IMR-90 (cell line): ENCODE measurements at regions not wholly inside any gene's neighbourhood (a gene's known extent, or its start where the extent isn't known, plus 50 kb on each side); places are given as distances from the start of the nearest gene placed in this dataset.

Source experiments
- ATAC-seq: fragments of 200-7000 bp; cut with Tn5 transposase; 2 replicates; pipeline ENCODE4 v1.9.1; 2020; ENCODE audit warnings: low read depth, mild to moderate bottlenecking, moderate library complexity
- BruUV-seq: library from RNA; stranded (reverse); fragments of 400-500 nt; replicated peaks from 2 replicates; lab custom pipeline; 2021; lab: Mats Ljungman, UMichigan
- CTCF ChIA-PET: fragments of 300-600 bp; formaldehyde crosslinking; extraction: SDS; loops from one replicate; lab custom pipeline; 2021; ENCODE audit warnings: antibody characterized with exemption; lab: Yijun Ruan, JAX
- POLR2A ChIA-PET: fragments of 300-600 bp; sonication (Branson Sonifier 250); formaldehyde crosslinking; loops from one replicate; lab custom pipeline; 2022; ENCODE audit warnings: antibody characterized with exemption; ENCODE audit not compliant: unreplicated experiment; lab: Charles Lee
- DNase-seq: peaks from one replicate; pipeline ENCODE4 v3.0.0; 2013
- H2AFZ ChIP-seq: replicated peaks from 2 replicates; pipeline ENCODE3; 2013; ENCODE audit warnings: low read length, mild to moderate bottlenecking; ENCODE audit not compliant: poor library complexity
- H2AK5ac ChIP-seq: 2 replicates; pipeline ENCODE4 v1.6.1; 2013; ENCODE audit warnings: low read depth, low read length, inconsistent platforms
- H2AK9ac ChIP-seq: replicated peaks from 2 replicates; pipeline ENCODE3; 2013; ENCODE audit warnings: mild to moderate bottlenecking, low read depth, low read length, moderate library complexity; ENCODE audit not compliant: poor library complexity
- H2BK120ac ChIP-seq: 2 replicates; pipeline ENCODE4 v1.6.1; 2013; ENCODE audit warnings: low read depth, low read length, inconsistent platforms
- H2BK15ac ChIP-seq: 3 replicates; pipeline ENCODE4 v1.6.1; 2013; ENCODE audit warnings: low read depth, low read length, inconsistent platforms
- H2BK20ac ChIP-seq: 2 replicates; pipeline ENCODE4 v1.6.1; 2013; ENCODE audit warnings: low read depth, mild to moderate bottlenecking, inconsistent platforms, low read length, moderate library complexity
- H2BK5ac ChIP-seq: 2 replicates; pipeline ENCODE4 v1.6.1; 2013; ENCODE audit warnings: mild to moderate bottlenecking, low read depth, low read length, inconsistent platforms; ENCODE audit not compliant: poor library complexity, severe bottlenecking
- H3K14ac ChIP-seq: replicated peaks from 2 replicates; pipeline ENCODE4 v1.6.1; 2013; ENCODE audit warnings: low read depth, low read length, inconsistent platforms
- H3K18ac ChIP-seq: 2 replicates; pipeline ENCODE4 v1.6.1; 2013; ENCODE audit warnings: low read depth, low read length, control low read depth
- H3K23ac ChIP-seq: 2 replicates; pipeline ENCODE4 v1.6.1; 2013; ENCODE audit warnings: low read depth, low read length, inconsistent platforms
- H3K27ac ChIP-seq: 2 replicates; pipeline ENCODE4 v1.5.1; 2013; ENCODE audit warnings: mild to moderate bottlenecking, control low read depth, low read length; ENCODE audit not compliant: insufficient read depth
- H3K27me3 ChIP-seq: 2 replicates; pipeline ENCODE4 v1.6.1; 2013; ENCODE audit warnings: low read length; ENCODE audit not compliant: control insufficient read depth, insufficient read depth
- H3K36me3 ChIP-seq: 2 replicates; pipeline ENCODE4 v1.6.1; 2013; ENCODE audit warnings: low read length, mixed read lengths; ENCODE audit not compliant: control insufficient read depth, insufficient read depth
- H3K4ac ChIP-seq: 2 replicates; pipeline ENCODE4 v1.6.1; 2013; ENCODE audit warnings: low read depth, low read length, inconsistent platforms
- H3K4me1 ChIP-seq: 2 replicates; pipeline ENCODE4 v1.6.1; 2013; ENCODE audit warnings: low read length, mixed read lengths; ENCODE audit not compliant: control insufficient read depth, insufficient read depth
- H3K4me2 ChIP-seq: 2 replicates; pipeline ENCODE4 v1.6.1; 2013; ENCODE audit warnings: low read depth, mild to moderate bottlenecking, control low read depth, low read length, moderate library complexity
- H3K4me3 ChIP-seq: 2 replicates; pipeline ENCODE4 v1.5.1; 2013; ENCODE audit warnings: low read depth, mild to moderate bottlenecking, control low read depth, low read length, moderate library complexity; ENCODE audit not compliant: insufficient read depth
- H3K56ac ChIP-seq: 2 replicates; pipeline ENCODE4 v1.6.1; 2013; ENCODE audit warnings: low read length, inconsistent platforms; ENCODE audit not compliant: insufficient read depth; ENCODE audit errors: extremely low read depth
- H3K79me1 ChIP-seq, 2 experiments: 2 replicates each; pipeline ENCODE4 v1.6.1; 2013; ENCODE audit warnings: low read length in 2 of 2, inconsistent platforms in 1 of 2, low read depth in 1 of 2
- H3K9ac ChIP-seq: 2 replicates; pipeline ENCODE4 v1.6.1; 2013; ENCODE audit warnings: low read depth, low read length, control low read depth
- H3K9me1 ChIP-seq: 2 replicates; pipeline ENCODE4 v1.6.1; 2013; ENCODE audit warnings: low read length, inconsistent platforms; ENCODE audit not compliant: insufficient read depth
- H3K9me3 ChIP-seq: 2 replicates; pipeline ENCODE4 v1.6.1; 2013; ENCODE audit warnings: low read length; ENCODE audit not compliant: control insufficient read depth, insufficient read depth
- H4K20me1 ChIP-seq: 2 replicates; pipeline ENCODE4 v1.6.1; 2013; ENCODE audit warnings: low read length, inconsistent platforms; ENCODE audit not compliant: insufficient read depth
- H4K5ac ChIP-seq: 2 replicates; pipeline ENCODE4 v1.6.1; 2013; ENCODE audit warnings: mild to moderate bottlenecking, low read depth, low read length, control low read depth
- H4K8ac ChIP-seq, 2 experiments: 2 replicates each; pipeline ENCODE4 v1.6.1; 2013; ENCODE audit warnings: low read depth in 2 of 2, low read length in 2 of 2, control low read depth in 1 of 2, inconsistent platforms in 1 of 2
- H4K91ac ChIP-seq: 2 replicates; pipeline ENCODE4 v1.6.1; 2013; ENCODE audit warnings: low read depth, low read length, inconsistent platforms; ENCODE audit not compliant: insufficient read depth
- BHLHE40 ChIP-seq: fragments of 150-350 bp; IDR thresholded peaks from 2 replicates; pipeline ENCODE4 v1.6.1; 2016; ENCODE audit warnings: mild to moderate bottlenecking, low read depth, low read length
- CEBPB ChIP-seq: IDR thresholded peaks from 2 replicates; pipeline ENCODE4 v1.6.1; 2012; ENCODE audit warnings: low read depth, low read length, improper control_type of control experiment
- CTCF ChIP-seq: conservative IDR thresholded peaks from 2 replicates; pipeline ENCODE4 v1.5.1; 2012; ENCODE audit warnings: mild to moderate bottlenecking, low read depth, low read length, improper control_type of control experiment
- NFE2L2 ChIP-seq: fragments of 150-350 bp; IDR thresholded peaks from 2 replicates; pipeline ENCODE4 v1.6.1; 2016; ENCODE audit warnings: low read depth, mild to moderate bottlenecking, low read length
- RAD21 ChIP-seq: IDR thresholded peaks from 2 replicates; pipeline ENCODE4 v1.6.1; 2012; ENCODE audit warnings: low read length, improper control_type of control experiment
- RFX5 ChIP-seq: IDR thresholded peaks from 2 replicates; pipeline ENCODE4 v1.8.0; 2012; ENCODE audit warnings: low read depth, mild to moderate bottlenecking, low read length, moderate library complexity
- SMC3 ChIP-seq: fragments of 150-350 bp; IDR thresholded peaks from 2 replicates; pipeline ENCODE4 v1.6.1; 2016; ENCODE audit warnings: low read depth, mild to moderate bottlenecking, antibody characterized with exemption, low read length, moderate library complexity
- WGBS, 2 experiments: methylation state at CpG; one replicate each; pipeline versions ENCODE4 v1.1.5 to v1.1.7; 2013; ENCODE audit warnings: missing lambda C conversion rate in 2 of 2; ENCODE audit not compliant: insufficient read length in 1 of 2; ENCODE audit errors: extremely low coverage in 2 of 2; 5-methylcytosine and 5-hydroxymethylcytosine counted together
- dilution Hi-C: fragments of 300-500 bp; cut with HindIII; formaldehyde crosslinking; loops from one replicate; pipeline ENCODE4 v1.14.3; 2018; ENCODE audit warnings: low sequenced_read_pairs; ENCODE audit not compliant: unreplicated experiment
- in situ Hi-C: fragments of 300-500 bp; cut with MboI; formaldehyde crosslinking; loops from 3 replicates; pipeline ENCODE4 v1.14.3; 2019; ENCODE audit warnings: low sequenced_read_pairs, inconsistent platforms, mixed read lengths
- intact Hi-C: fragments of 100-400 bp; cut with micrococcal nuclease; formaldehyde crosslinking; loops from 2 replicates; pipeline ENCODE4 v1.10.0; 2022

GRCh38 chr11:38456371-38456770 is 1858.3 kb upstream of the RAG2 start:
- H3K56ac ChIP-seq = no peak overlapping the region
- no peak overlapping the region for H2BK20ac ChIP-seq
- no peak overlapping the region for H4K91ac ChIP-seq
- no peak overlapping the region for H4K8ac ChIP-seq
- no peak overlapping the region for H2BK5ac ChIP-seq
- no peak overlapping the region for H2AK9ac ChIP-seq
- no peaks in the 10 kb centered on the region for H3K36me3 ChIP-seq
- no peak overlapping the region for H2BK15ac ChIP-seq
- ATAC-seq (no peak), DNase-seq (no peak)
- H2AFZ ChIP-seq = no peak overlapping the region
- no CpG with 5 or more reads among the region's 3 CpGs for WGBS, 2 experiments
- H3K27me3 ChIP-seq = no peaks in the 10 kb centered on the region
- H3K18ac ChIP-seq = no peak overlapping the region
- ChIA-PET POLR2A (no interaction called here), CTCF (no interaction called here)
- H3K79me1 ChIP-seq = no peaks in the 10 kb centered on the region
- H4K5ac ChIP-seq = no peak overlapping the region
- no peak overlapping the region for H3K23ac ChIP-seq
- in situ Hi-C loops = no loop called here
- no peak overlapping the region for H3K27ac ChIP-seq
- H3K14ac ChIP-seq = no peak overlapping the region
- dilution Hi-C loops = no loop called here
- no peak overlapping the region for H3K4me3 ChIP-seq
- no peaks in the 10 kb centered on the region for H3K9me3 ChIP-seq
- no peaks in the 10 kb centered on the region for H3K9me1 ChIP-seq
- no peak overlapping the region for H2AK5ac ChIP-seq
- H3K4ac ChIP-seq = no peak overlapping the region
- H3K4me2 ChIP-seq = no peak overlapping the region
- TF ChIP-seq CTCF (no peak), CEBPB (no peak), RFX5 (no peak), BHLHE40 (no peak), NFE2L2 (no peak), SMC3 (no peak), RAD21 (no peak)
- no TSS peak for BruUV-seq
- no peak overlapping the region for H2BK120ac ChIP-seq
- no peaks in the 10 kb centered on the region for H3K4me1 ChIP-seq
- H3K9ac ChIP-seq = no peak overlapping the region
- H4K20me1 ChIP-seq = no peaks in the 10 kb centered on the region
- intact Hi-C loops = no loop called here
